Fibroblast of the aortic adventitia (primary cell): ENCODE measurements at regions not wholly inside any gene's neighbourhood (a gene's known extent, or its start where the extent isn't known, plus 50 kb on each side); places are given as distances from the start of the nearest gene placed in this dataset.

Experiments
- DNase-seq: peaks from one replicate; pipeline ENCODE4 v3.0.0-alpha.2; 2010; ENCODE audit warnings: low read depth
- H3K4me3 ChIP-seq: 2 replicates; pipeline ENCODE4 v1.5.1; 2011; ENCODE audit warnings: low read depth, mild to moderate bottlenecking, control low read depth, low read length, moderate library complexity
- CTCF ChIP-seq: IDR thresholded peaks from 2 replicates; pipeline ENCODE4 v1.5.1; 2011; ENCODE audit warnings: mild to moderate bottlenecking, low read length, control low read depth, inconsistent platforms; ENCODE audit not compliant: insufficient read depth

GRCh38 chr7:24341691-24342413 lies 57.9 kb downstream of the NPY start:
- peak; percentile 1 for DNase-seq
- no peak for TF ChIP-seq CTCF
- no peak overlapping the region for H3K4me3 ChIP-seq

- TF ChIP-seq CTCF: no peak
Observed at GRCh38 chr7:24343614-24344013, 59.6 kb downstream of the NPY start.

GRCh38 chr7:24346129-24346528 lies 62.1 kb downstream of the NPY start:
- no peak for TF ChIP-seq CTCF
- no peak for DNase-seq

More at GRCh38 chr7:24343614-24344013, 59.6 kb downstream of the NPY start:
- no peak for DNase-seq
- H3K4me3 ChIP-seq: no peak overlapping the region

GRCh38 chr7:24346716-24347115 lies 62.7 kb downstream of the NPY start:
- DNase-seq: no peak
- no peak overlapping the region for H3K4me3 ChIP-seq
- TF ChIP-seq CTCF: no peak

More at GRCh38 chr7:24346129-24346528, 62.1 kb downstream of the NPY start:
- H3K4me3 ChIP-seq: no peak overlapping the region

GRCh38 chr7:24349339-24349738 lies 65.3 kb downstream of the NPY start:
- H3K4me3 ChIP-seq: no peak overlapping the region
- no peak for DNase-seq
- no peak for TF ChIP-seq CTCF

- no peak for DNase-seq
- no peak for TF ChIP-seq CTCF
- no peak overlapping the region for H3K4me3 ChIP-seq
Observed at GRCh38 chr7:24354456-24354855, 70.5 kb downstream of the NPY start.
